GM19438 (cell line): ENCODE measurements at regions not wholly inside any gene's neighbourhood (a gene's known extent, or its start where the extent isn't known, plus 50 kb on each side); places are given as distances from the start of the nearest gene placed in this dataset.

Source experiments
- ATAC-seq: cut with Tn5 transposase; IDR thresholded peaks from one replicate; pipeline ENCODE4 v1.9.1; 2021; ENCODE audit warnings: low read depth; ENCODE audit not compliant: unreplicated experiment

DNA sequence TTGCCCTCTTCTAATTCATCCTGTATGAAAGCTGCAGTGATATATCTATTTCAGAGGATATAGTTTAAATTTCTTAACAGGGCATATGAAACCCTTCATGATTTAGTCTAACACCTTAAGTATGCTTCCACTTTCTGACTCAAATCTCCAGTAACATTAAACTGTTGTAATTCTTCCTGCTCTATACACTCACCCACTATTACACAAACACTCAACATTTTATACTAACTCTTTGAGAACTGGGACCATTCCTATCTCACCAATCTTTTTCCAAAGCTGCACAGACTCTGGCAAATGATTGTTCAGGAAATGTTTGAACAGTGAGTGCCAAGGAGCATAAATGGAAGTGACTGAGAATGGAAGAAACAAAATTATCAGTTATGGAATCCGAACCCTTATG is 560.4 kb upstream of the DPPA4 start:
- no peak for ATAC-seq

DNA sequence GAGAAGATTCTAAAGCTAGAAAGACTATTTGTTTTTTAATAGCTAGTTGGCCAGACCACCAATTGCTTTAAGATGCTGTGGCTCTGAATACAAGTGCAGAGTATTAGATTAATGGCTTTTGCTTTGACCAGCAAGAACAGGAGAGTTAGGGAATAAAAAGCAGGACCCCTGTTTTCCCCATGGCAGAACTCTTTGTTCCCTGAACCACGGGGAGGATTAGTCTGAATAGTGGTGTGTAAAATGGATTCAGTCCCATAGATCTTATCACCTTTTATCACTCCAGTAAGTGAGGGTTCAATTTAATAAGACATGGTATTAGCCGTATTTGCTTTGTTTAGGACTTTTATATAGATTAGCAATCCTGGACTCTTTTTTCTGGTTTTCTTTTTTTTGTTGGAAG is 562.6 kb upstream of the DPPA4 start:
- no peak for ATAC-seq

DNA sequence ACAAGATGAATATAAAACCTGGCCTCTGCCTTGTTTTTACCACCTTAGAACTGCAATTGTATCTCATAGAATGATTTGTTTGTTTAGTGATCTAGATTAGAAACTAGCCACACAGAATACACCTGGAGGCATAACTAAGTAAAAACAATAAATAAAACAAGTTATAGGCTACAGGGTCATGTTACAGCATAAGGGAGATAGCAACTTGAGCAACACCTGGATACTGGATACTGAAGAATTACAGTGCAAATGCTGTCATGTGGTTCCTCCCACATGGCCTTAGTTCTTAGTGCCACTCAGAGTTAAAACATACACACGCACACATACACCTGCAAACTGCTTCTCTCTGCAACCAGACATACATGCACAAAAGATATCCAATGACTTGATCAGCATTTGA is 563.4 kb upstream of the DPPA4 start:
- no peak for ATAC-seq

DNA sequence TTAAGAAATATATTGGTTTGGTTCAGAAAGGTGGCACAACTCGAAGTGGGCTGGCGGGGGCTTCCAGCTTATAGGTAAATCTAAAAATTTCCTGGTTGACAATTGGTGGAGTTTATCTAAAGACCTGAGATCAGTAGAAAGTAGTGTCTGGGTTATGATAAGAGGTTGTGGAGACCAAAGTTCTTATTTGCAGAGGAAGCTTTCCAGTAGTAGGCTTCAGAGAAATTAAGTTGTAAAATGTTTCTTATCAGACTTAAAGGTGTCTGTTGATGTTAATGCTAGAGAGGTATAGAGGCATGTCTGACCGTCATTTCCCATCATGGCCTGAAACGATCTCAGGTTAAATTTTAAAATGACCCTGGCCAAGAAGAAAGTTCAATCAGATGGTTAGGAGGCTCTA is 565.2 kb upstream of the DPPA4 start:
- no peak for ATAC-seq

DNA sequence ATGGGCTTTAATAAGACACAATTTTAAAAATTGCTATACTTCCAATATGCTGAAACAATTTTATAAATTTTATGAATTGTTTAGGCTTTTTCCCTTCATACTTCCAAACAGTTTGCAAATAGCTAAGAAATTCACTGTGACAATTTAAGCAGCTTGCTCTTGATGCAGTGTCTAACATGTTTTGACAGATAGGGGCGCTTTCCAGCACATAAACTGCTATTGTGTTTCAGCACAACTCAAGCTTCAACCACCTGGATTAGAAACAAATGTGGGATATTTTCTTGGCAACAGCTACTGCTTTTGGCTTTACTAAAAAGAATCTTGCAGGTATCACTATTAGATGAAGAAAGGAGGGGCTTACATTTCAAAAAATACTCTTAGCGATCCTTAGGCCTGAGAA is 565.8 kb upstream of the DPPA4 start:
- ATAC-seq: no peak

DNA sequence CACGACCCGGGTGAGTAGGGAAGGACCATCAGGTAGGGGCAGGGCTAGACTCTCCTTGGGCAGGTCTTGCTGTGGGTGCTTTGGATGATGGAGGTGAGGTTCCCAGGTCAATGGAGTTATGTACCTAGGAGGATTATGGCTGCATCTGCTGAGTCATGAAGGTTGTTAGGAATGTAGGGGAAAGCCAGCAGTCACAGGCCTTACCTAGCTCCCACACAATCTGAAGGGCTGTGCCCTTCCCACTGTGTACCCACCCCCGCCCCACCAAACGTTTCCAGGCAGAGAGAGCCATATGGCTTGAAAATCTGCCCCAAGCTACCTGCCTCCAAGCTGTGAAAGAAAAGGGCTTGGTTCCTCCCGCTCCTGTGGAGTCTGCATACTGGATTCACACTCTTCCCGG is 573.4 kb upstream of the DPPA4 start:
- ATAC-seq: no peak

DNA sequence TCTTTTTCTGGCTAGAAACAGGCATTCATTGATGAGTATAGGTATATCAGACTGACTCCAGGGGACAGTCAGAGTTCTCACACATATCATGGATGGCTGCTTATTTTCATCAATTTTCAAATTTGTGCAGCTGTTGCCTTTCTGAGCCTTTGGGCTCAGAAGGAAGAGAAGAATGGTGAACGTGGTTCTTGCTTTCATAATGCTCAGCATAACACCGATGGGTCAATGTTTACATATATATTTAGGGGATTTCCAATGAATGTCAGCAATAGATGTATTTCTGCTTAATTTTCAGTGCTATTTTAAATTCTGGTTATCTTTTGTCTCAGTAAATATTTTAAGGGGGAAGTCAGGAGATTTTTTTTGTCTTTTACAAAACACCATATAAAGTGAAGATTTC is 581.4 kb upstream of the DPPA4 start:
- no peak for ATAC-seq

DNA sequence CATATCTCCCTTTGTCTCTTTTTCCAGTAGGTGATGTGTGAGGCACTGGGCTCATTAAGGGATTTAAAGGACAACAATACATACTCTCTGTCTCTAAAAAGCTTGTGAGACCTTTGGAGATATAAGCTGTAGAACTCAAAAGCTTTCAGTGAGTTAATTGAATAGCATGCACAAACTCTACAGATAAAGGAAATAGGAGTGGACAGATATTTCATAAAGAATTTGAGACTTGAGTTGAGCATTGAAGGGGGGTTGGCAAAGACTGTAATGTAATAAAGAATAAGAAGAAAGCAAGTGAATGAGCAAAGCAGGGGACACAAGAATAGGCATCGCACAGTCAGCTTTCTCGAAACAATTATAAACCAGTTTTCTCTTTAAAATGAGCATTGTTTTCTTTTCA is 583.4 kb upstream of the DPPA4 start:
- ATAC-seq: no peak

DNA sequence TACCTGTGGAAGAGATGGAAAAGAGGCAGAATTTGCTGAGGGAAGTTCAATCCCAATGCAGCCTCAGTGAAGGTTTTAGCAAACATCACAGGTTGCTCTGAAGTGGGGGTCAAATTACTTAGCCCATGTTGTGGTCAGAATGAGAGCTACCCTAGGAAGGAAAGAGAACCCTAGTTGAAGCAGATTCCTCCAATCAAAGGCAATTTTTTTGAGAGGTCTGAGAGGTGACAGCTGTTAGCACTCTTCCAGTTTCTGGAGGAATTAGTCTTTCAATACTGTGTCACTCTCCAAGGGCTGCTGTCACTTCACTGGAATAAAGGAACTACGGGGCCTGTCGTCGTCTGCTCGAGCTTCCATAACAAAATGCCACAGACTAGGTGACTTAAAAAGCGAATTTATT is 584.2 kb upstream of the DPPA4 start:
- no peak for ATAC-seq

DNA sequence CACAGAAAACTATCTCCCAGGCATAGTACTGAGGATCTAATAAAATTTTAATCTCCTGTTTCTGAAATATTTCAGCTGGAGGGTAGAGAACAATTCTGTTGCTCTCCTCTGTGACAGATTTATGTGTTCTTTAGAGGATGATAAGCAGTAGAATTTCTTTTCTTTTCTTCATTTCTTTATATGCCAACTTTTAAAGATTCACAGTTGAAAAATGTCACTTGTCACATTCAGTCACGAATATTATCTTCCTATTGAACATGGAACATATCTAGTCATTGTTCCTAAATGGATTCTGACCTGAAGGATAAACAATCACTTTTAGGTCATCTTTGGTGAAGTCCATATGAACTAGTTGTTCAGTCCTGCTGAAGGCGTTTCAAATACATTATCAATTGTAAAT is 585.5 kb upstream of the DPPA4 start:
- no peak for ATAC-seq

DNA sequence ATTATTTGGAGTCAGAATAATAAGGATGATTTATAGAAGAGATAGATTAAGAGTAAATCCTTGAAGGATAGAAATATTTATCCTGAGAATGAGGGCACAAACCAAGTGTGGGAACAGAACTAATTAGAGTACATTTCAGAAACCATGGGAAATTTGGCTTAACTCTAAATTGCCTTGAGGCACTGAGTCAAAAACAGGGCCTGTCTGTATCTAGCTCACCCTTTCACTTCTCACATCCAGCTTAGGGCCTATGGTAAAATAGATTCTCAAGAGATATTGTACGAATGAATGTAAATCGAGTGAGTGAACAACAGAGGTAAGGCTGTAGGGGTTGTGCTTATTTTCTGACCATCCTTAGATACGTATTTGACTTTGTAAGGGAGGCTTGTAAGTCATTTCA is 586.1 kb upstream of the DPPA4 start:
- ATAC-seq: no peak

DNA sequence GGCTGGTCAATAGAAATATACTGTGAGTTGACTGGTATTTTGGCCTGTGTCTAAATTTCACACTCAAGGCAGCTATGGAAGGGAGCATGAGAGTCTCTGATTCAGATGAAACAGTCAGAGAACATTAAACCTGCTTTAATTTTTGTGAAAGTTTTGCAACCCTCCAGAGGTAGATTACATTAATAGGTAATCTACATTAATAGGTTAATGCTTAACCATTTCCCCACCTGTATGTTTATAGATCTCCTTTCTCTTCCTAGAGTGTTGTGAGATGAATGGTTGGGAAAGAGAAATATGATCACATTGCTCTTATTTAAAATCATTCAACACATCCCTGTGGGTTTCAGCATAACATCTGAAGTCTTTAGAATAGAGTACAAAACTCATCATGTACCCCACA is 586.9 kb upstream of the DPPA4 start:
- ATAC-seq: no peak

DNA sequence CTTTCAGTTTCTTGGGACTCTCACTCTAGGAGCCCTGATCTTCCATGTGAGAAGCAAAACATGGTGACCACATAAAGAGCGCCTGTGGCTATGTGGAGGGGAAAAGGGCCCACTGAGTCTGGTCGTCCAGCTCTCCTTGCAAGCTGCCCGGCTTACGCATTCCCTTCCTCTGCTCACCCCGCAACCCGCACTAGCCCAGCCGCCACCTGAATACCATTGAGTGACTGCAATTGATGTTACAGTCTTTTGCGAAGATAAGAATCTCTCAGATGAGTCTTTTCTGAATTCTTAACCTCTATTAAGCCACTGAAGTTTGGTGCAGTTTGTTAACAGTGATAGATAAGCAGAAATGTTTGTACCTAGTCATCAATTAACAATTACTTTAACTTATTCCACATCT is 589.0 kb upstream of the DPPA4 start:
- no peak for ATAC-seq

DNA sequence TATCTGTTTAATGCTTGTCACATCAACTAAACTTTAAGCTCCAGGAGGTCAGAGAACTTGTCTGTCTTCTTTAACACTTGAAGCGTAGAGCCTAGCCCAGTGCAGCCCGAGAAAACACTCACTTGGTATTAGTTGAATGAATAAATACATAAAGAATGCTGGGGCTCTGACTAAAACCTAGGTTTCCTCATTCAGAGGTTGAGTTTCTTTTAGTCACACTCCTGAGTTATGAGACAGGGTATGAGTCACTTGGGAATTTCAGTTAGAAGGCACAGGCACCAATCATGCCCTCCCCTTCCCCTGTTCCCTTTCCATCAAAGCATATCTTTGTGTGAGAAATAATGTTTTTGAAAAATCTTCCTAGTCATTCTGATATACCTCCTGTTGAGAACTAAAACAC is 589.8 kb upstream of the DPPA4 start:
- ATAC-seq: no peak

DNA sequence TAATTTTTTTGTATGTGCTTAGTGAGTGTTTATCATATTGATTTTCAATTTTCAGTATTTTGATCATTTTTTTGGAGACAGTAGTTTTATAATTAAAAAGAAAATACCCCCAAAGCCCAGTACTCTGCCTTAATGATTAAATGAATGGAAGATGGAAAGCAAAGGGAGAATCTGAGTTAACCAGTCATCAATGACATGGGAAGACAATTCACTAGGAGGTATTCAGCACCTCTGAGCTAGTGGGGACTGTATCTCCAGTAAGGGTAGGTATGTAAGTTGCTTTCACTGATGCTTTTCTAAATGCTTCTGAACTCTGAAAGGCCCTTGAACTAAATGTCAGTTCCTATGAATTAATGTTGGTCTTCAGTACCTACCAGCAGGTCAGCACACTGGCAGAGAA is 590.4 kb upstream of the DPPA4 start:
- ATAC-seq: no peak

DNA sequence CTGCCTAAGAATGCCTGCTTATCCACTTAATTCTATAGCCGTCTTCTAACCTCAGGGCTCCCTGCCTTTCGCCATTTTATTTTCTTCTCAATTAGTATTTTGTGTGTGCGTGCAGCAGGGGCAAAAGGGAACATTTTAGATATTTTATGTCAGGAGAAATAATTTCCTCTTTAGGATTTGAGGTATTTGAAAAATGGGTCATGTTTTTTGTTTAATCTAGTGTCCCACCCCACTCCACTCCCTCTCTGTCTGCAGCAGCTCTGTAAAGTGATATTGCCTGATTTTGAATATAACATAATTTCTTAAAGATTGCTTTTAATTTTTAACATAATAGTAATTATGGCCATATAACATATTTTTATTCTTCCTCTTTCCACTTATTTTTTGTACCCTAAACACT is 593.2 kb upstream of the DPPA4 start:
- ATAC-seq: no peak

DNA sequence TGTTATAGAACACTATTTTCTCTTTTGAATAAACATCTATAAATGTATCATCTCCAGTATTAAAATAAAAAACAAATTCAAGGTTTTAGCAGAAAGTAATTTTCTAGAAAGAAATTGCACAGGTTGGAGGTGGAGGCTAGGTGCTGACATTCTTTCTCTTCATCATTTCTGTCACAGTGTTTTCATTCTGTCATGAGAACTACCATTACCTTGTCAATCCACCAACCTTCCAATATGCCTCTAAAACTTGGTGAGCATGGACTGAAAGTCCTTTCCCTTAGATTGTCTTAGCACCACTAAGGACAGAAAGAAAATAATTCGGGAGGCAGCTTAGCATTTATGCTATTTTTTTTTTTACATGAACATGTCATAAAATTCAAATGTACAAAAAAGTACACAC is 596.2 kb upstream of the DPPA4 start:
- ATAC-seq: no peak

DNA sequence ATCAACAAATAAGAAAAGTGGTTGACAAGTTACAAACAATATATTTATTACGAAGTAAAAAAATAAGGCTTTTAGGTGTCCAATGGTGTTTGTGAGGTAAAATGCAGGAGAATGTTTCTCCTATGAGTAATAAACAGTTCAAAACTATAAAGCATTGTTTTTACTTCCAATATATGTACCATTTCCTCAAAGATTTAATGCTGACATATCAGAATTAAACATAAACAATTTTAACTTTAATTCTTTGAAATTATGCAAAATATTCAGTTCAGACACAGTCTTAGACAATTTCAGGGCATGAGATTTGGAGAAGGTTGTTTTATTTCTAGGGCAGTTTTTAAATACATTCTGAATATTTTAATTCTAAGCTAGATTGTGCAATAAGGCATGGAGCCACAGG is 602.5 kb upstream of the DPPA4 start:
- no peak for ATAC-seq

DNA sequence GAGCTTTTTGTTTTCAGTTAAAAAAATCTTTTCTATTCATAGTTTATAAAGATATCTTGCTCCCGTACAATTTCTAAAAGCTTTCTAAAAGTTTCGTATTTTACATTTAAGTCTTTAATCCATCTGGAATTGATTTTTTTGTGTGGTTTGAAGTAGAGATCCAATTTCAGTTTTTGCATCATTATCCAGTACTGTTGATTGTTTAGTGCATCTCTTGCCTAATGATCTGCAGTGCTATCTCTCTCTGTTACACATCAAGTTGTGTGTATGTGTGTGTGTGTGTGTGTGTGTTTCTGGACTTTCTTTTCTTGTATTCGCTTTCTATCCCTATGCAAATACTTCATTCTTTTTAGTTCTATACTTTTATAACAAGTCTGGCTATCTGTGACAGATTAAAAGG is 605.8 kb upstream of the DPPA4 start:
- ATAC-seq: no peak

DNA sequence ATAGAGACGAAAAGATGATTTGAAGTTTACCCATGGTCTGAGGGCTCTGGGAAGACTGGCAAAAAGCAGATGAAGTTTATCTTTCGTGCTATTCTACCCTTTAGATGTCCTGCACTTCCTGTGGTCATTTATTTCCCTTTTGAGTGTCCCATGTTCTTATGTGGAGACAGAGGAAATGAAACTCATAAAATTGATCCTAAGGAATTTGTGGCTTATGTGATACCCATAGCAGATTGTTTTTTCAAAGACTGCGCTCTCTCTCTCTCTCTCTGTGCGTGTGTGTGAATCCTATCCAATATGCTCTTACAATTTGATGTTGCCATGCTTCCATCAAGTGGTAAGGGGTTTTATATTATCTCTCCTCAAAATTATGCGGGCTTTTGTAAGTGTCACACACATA is 607.5 kb upstream of the DPPA4 start:
- ATAC-seq: no peak

DNA sequence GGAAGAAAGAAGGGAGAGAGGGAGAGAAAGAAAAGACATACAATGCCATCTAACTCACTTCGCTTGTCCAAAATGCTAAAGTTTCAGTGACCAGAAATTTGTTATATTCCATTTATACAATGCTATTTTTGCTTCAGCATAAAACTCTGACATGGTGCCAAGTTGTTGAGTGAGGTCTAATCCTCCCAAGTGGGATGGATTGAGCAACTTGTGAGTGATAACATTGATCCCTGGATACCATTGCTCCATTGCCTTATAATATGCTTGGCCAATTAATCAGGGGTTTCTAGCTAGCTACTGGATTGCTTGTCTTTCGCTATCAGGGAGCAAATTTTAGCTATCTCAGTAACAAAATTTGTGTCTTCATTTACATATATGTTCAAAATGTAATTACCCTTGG is 615.6 kb upstream of the DPPA4 start:
- ATAC-seq: no peak

DNA sequence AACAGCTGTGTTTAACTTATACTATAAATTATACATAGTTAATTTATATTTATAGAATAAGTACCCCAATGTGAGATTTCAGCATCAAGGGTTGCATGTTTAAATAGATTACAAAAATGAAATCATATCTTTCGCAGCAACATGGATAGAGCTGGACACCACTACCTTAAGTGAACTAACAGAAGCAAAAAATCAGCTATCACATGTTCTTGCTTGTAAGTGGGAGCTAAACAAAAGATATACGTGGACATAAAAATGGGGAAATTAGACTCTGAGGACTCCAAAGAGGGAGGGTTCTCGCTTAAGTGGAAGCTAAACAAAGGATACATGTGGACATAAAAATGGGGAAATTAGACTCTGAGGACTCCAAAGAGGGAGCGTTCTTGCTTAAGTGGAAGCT is 626.5 kb upstream of the DPPA4 start:
- no peak for ATAC-seq

DNA sequence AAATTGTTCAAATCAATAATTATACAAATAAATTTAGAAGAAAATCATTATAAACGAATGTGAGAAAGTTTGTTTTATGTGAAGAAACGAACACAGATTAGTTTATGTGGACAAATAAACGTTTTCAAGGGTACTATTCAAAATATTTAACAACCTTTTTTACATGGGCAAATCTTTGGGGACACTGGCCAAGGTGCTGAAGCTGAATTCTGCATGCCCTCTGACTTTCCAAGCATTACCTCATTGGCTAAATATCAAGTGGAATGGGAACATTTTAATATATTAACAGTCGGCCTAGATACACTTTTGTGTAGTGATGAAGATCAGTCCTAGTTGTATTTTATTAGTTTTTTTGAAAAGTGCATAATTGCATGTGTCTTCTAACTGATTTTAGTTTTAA is 636.4 kb upstream of the DPPA4 start:
- no peak for ATAC-seq

DNA sequence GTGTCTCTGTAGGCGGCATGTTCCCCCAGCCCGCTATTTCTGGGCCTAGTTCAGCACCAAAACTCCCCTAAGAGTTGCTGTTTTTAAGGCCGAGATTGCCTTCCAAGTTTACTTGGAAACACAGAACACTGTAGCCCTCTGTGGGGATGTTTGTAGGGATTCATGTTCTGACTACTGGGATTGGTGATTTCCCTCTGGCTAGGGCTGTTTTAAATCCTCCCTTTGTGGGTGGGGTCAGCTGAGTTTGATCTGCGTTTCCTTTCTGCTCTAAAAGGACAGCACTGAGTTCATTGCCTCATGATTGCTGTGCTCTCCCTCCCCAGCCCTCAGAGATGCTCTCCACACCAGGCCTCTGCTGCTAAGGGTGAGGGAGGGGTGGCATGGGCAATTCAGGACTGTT is 640.6 kb upstream of the DPPA4 start:
- no peak for ATAC-seq
